Esophagus squamous epithelium (tissue), 4 donors: ENCODE measurements at regions not wholly inside any gene's neighbourhood (a gene's known extent, or its start where the extent isn't known, plus 50 kb on each side); places are given as distances from the start of the nearest gene placed in this dataset.
"Not testable (repeated sequence)": the region's sequence is repeated elsewhere in the genome, so short reads cannot be mapped to it uniquely, and the experiment has no call there.

Experiments
- CTCF ChIP-seq, 6 experiments: fragments of 450-650 bp in 4 of 6; fragments of 200-600 bp in 2 of 6; sonication (generic) in 2 of 6; IDR thresholded peaks; one replicate each; pipeline ENCODE4 v1.5.1; 2016 to 2019; ENCODE audit warnings: antibody characterized with exemption in 6 of 6, mild to moderate bottlenecking in 4 of 6, moderate library complexity in 4 of 6
- POLR2A ChIP-seq, 4 donors: fragments of 450-650 bp; IDR thresholded peaks; one replicate each; pipeline ENCODE4 v1.6.1; 2017; ENCODE audit warnings: antibody characterized with exemption in 4 of 4, mild to moderate bottlenecking in 4 of 4, moderate library complexity in 3 of 4

GRCh38 chr7:131933219-131933618 is 376.8 kb upstream of the PODXL start:
- not testable (repeated sequence) for TF ChIP-seq POLR2A, CTCF (IDR thresholded peaks at IDR 0.05)
